Astrocyte of the cerebellum (primary cell): ENCODE measurements at regions not wholly inside any gene's neighbourhood (a gene's known extent, or its start where the extent isn't known, plus 50 kb on each side); places are given as distances from the start of the nearest gene placed in this dataset.
"Not testable (repeated sequence)": the region's sequence is repeated elsewhere in the genome, so short reads cannot be mapped to it uniquely, and the experiment has no call there.

Experiments
- DNase-seq: peaks from one replicate; pipeline ENCODE4 v3.0.0-alpha.2; 2011; ENCODE audit warnings: low read depth
- H3K4me3 ChIP-seq: 2 replicates; pipeline ENCODE4 v1.5.1; 2011; ENCODE audit warnings: mild to moderate bottlenecking, low read depth, low read length, moderate library complexity
- CTCF ChIP-seq: IDR thresholded peaks from 2 replicates; pipeline ENCODE4 v1.5.1; 2012; ENCODE audit warnings: low read length, low read depth, moderate library complexity, mild to moderate bottlenecking; ENCODE audit errors: missing control alignments
- in situ Hi-C: cut with HindIII; loops from 2 replicates; pipeline ENCODE4 v1.10.0; 2017; ENCODE audit warnings: low sequenced_read_pairs

- TF ChIP-seq CTCF = no peak
- in situ Hi-C loops = no loop called here
- no peak overlapping the region for H3K4me3 ChIP-seq
- DNase-seq = no peak
These were observed 1002.3 kb downstream of the TMEM121 start for GRCh38 chr14:106528717-106529116.

- in situ Hi-C loops = no loop called here
- no peak for TF ChIP-seq CTCF
- H3K4me3 ChIP-seq = no peak overlapping the region
- DNase-seq = no peak
These were observed 1003.6 kb downstream of the TMEM121 start for GRCh38 chr14:106530031-106530422.

GRCh38 chr14:106530423-106531107 is 1004.2 kb downstream of the TMEM121 start:
- DNase-seq = no peak
- no peak for TF ChIP-seq CTCF
- in situ Hi-C loops = no loop called here
- no peak overlapping the region for H3K4me3 ChIP-seq

- DNase-seq, H3K4me3 ChIP-seq, in situ Hi-C loops: not testable (repeated sequence)
These were observed 1011.2 kb downstream of the TMEM121 start for GRCh38 chr14:106537597-106537996.

- no peak for DNase-seq
- TF ChIP-seq CTCF = no peak
- in situ Hi-C loops = no loop called here
- H3K4me3 ChIP-seq = no peak overlapping the region
These were observed 1011.8 kb downstream of the TMEM121 start for GRCh38 chr14:106538201-106538600.

- TF ChIP-seq CTCF = no peak
- no peak for DNase-seq
- in situ Hi-C loops = no loop called here
- H3K4me3 ChIP-seq = no peak overlapping the region
These were observed 1021.5 kb downstream of the TMEM121 start for GRCh38 chr14:106547735-106548434.

GRCh38 chr14:106549064-106549463 is 1022.7 kb downstream of the TMEM121 start:
- H3K4me3 ChIP-seq = no peak overlapping the region
- no peak for TF ChIP-seq CTCF
- DNase-seq = no peak
- in situ Hi-C loops = no loop called here
